ENCODE measurements at regions not wholly inside any gene's neighbourhood (a gene's known extent, or its start where the extent isn't known, plus 50 kb on each side); places are given as distances from the start of the nearest gene placed in this dataset.
A peak's percentile ranks its signal among the peaks of the same experiment; 100 is the strongest.
"Not testable (repeated sequence)": the region's sequence is repeated elsewhere in the genome, so short reads cannot be mapped to it uniquely, and the experiment has no call there.

- no peak for DNase-seq (ENCODE audit: low read depth in 4 of 4, low spot score in 3 of 4)
Measured at GRCh38 chr1:187038784-187039183, 210.0 kb downstream of the PLA2G4A start.

GRCh38 chr1:187041104-187041503, 212.4 kb downstream of the PLA2G4A start:
- DNase-seq (ENCODE audit: low read depth in 4 of 4, low spot score in 3 of 4), result no peak

DNA sequence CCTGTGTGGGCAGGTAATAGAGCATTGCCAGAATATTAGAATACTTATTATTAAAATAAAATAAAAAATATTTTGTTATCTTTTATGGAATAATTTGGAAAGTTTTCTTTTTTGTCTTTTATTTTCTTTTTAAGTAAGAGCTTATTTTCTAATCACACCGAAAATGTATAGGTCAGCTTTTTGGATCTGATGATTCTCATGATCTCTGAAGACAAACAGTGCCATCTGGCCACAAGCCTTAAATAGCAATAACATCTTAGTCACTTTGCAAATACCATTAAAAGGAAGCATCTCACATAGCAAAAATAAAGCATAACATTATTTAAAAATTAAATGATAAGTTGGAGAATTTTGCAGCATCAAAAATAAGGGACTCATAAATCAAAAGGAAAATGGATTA, 213.8 kb downstream of the PLA2G4A start:
- DNase-seq (ENCODE audit: low read depth in 4 of 4, low spot score in 3 of 4), result no peak

- DNase-seq (ENCODE audit: low read depth in 4 of 4, low spot score in 3 of 4), result not testable (repeated sequence)
Measured at GRCh38 chr1:187043433-187043832, 214.7 kb downstream of the PLA2G4A start.

GRCh38 chr1:187044411-187044810, 215.7 kb downstream of the PLA2G4A start:
- DNase-seq (ENCODE audit: low read depth in 4 of 4, low spot score in 3 of 4), result no peak

GRCh38 chr1:187045371-187045770, 216.6 kb downstream of the PLA2G4A start:
- no peak for DNase-seq (ENCODE audit: low read depth in 4 of 4, low spot score in 3 of 4)

- DNase-seq (ENCODE audit: low read depth in 4 of 4, low spot score in 3 of 4), result no peak
Measured at GRCh38 chr1:187046293-187046692, 217.5 kb downstream of the PLA2G4A start.

GRCh38 chr1:187047298-187047697, 218.5 kb downstream of the PLA2G4A start:
- no peak for DNase-seq (ENCODE audit: low read depth in 4 of 4, low spot score in 3 of 4)

- peak in 3 of 4 donors; percentile 6 to 21 (median 14) for DNase-seq (ENCODE audit: low read depth in 4 of 4, low spot score in 3 of 4)
Measured at GRCh38 chr1:187051618-187052232, 223.0 kb downstream of the PLA2G4A start.

DNA sequence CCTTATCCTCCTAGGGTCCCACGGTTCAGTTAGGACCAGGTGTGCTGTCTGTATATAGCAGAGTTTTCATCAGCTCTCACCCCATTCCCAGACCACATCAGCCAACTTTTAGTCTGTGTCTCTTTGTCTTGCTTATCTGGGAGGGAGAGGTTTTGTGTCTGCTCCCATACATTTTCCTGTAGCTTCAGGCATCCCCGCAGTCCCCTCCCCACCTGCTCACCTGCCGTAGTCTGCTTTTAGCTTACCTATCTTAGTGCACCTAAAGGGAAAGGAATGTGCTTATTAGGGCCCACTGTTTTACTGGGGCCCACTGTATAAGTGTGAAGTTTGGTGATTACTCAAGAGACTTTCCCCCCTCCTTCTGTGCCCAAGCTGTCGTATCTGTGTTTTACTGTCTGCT, 225.1 kb downstream of the PLA2G4A start:
- no peak for DNase-seq (ENCODE audit: low read depth in 4 of 4, low spot score in 3 of 4)

GRCh38 chr1:187054862-187055757, 226.4 kb downstream of the PLA2G4A start:
- DNase-seq (ENCODE audit: low read depth in 4 of 4, low spot score in 3 of 4), result no peak

DNA sequence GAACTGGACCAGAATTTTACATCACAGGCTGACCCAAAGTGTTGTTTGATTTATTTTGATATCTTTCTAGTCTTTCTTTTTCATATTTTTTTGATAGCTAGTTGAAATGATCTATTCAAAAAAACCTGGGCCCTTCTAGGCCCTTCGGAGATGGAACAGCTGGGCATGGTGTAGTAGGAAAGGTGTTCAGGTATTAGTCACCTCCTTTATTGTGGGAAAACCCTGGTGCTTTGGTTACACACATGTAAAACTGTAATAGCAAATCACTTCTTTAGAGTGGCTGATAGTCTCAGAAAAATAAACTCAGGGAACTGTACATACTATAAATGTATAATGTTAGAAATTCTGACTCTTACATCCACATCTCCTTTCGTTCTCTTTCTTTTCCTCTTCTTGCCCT, 234.5 kb downstream of the PLA2G4A start:
- DNase-seq (ENCODE audit: low read depth in 4 of 4, low spot score in 3 of 4), result no peak

DNA sequence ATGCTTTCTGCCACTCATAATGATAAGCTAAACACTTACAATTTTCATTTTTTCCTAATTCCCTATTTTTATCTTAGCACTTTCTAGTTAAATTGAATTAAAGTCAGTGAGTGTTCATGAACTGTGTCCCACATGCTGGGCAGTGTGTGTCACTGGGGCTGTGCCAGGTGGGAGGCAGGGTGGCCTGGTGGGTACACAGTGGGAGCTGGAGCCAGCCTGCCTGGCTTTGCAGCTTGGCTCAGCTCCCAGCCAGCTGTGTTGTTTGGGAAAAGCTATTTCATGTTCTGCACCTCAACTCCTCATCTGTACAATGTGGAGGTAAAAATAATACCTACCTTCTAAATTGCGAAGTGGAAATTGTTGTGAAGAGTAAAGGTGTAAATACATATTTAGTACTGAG, 238.4 kb downstream of the PLA2G4A start:
- no peak for DNase-seq (ENCODE audit: low read depth in 4 of 4, low spot score in 3 of 4)

DNA sequence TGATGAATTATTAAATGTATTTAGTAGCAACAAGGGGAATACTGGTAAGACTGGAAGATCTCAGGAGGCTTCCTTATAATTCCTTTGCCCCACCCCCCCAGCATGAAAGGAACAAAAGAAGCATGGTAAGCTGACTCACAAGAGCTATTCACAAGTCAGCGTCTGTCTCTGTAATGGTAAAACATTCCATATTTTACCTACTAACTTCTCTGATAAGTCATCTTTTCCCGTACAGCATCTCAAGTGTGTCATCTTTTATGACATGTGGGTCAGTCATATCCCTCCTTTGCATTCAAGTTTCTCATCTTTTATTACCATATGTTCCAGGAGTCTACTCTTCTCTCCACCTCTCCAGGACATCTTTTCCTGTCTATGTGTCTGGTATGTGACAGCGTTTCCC, 241.3 kb downstream of the PLA2G4A start:
- no peak for DNase-seq (ENCODE audit: low read depth in 4 of 4, low spot score in 3 of 4)

- DNase-seq (ENCODE audit: low read depth in 4 of 4, low spot score in 3 of 4), result not testable (repeated sequence)
Measured at GRCh38 chr1:187072262-187073034, 243.7 kb downstream of the PLA2G4A start.

- not testable (repeated sequence) for DNase-seq (ENCODE audit: low read depth in 4 of 4, low spot score in 3 of 4)
Measured at GRCh38 chr1:187073035-187073560, 244.3 kb downstream of the PLA2G4A start.

DNA sequence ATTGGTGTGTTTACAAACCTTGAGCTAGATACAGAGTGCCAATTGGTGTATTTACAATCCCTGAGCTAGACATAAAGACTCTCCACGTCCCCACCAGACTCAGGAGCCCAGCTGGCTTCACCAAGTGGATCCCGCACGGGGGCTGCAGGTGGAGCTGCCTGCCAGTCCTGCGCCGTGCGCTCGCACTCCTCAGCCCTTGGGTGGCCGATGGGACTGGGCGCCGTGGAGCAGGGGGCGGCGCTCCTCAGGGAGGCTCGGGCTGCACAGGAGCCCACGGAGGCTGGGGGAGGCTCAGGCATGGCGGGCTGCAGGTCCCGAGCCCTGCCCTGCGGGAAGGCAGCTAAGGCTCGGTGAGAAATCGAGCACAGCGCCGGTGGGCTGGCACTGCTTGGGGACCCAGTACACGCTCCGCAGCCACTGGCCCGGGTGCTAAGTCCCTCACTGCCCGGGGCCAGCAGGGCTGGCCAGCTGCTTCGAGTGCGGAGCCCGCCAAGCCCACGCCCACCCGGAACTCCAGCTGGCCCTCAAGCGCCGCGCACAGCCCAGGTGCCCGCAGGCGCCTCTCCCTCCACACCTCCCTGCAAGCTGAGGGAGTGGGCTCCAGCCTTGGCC, 245.0 kb downstream of the PLA2G4A start:
- not testable (repeated sequence) for DNase-seq (ENCODE audit: low read depth in 4 of 4, low spot score in 3 of 4)

DNA sequence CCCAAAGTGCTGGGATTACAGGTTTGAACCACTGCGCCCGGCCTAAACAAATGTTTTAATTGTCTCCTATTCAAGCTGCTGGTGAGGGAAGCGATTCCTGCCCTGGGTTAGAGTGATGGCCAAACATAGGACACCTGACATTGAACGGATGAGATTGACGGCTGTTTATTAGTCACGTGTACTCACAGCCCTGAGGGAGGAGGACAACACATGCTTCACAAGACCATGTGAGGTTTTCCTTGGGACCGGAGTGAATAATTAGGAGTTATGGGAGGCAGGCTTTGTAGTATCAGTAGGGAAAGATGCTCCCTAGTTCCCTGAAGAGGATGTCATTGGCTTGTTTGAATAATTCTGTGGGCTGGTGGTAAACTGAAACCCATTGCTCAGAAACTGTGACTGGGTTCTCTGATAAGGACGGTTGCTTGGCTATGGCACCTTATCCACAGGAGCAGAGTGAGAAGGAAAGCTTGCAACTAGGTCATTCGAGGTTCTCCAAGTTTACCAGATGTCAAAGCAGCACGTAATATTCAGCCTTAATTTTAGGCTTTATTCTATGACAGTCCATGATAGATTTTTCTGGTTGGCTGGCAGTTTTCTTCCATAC, 245.8 kb downstream of the PLA2G4A start:
- no peak for DNase-seq (ENCODE audit: low read depth in 4 of 4, low spot score in 3 of 4)

- no peak for DNase-seq (ENCODE audit: low read depth in 4 of 4, low spot score in 3 of 4)
Measured at GRCh38 chr1:187076922-187077321, 248.2 kb downstream of the PLA2G4A start.

- DNase-seq (ENCODE audit: low read depth in 4 of 4, low spot score in 3 of 4), result no peak
Measured at GRCh38 chr1:187078321-187078720, 249.6 kb downstream of the PLA2G4A start.
